Cardiac fibroblast (primary cell): ENCODE measurements at regions not wholly inside any gene's neighbourhood (a gene's known extent, or its start where the extent isn't known, plus 50 kb on each side); places are given as distances from the start of the nearest gene placed in this dataset.
"Not testable (repeated sequence)": the region's sequence is repeated elsewhere in the genome, so short reads cannot be mapped to it uniquely, and the experiment has no call there.

Source experiments
- DNase-seq, 2 donors: peaks; one replicate each; pipeline versions ENCODE4 v3.0.0 to v3.0.0-alpha.2; 2010; ENCODE audit warnings: low read depth in 2 of 2
- H3K4me3 ChIP-seq, 2 donors: replicated peaks in 1 of 2; 1 replicate in 1 of 2; 2 replicates in 1 of 2; pipeline ENCODE4 v1.5.1; 2011; ENCODE audit warnings: low read depth in 2 of 2, low read length in 2 of 2, mild to moderate bottlenecking in 2 of 2, moderate library complexity in 1 of 2
- CTCF ChIP-seq: IDR thresholded peaks from one replicate; pipeline ENCODE4 v1.5.1; 2011; ENCODE audit warnings: low read depth, mild to moderate bottlenecking, low read length, inconsistent platforms

- no peak for TF ChIP-seq CTCF
- no peak overlapping the region for H3K4me3 ChIP-seq
- no peak for DNase-seq
Measured at GRCh38 chr9:115687356-115687755, 466.2 kb upstream of the PAPPA start.

GRCh38 chr9:115689331-115689730 lies 464.3 kb upstream of the PAPPA start:
- no peak for DNase-seq
- TF ChIP-seq CTCF: no peak
- no peak overlapping the region for H3K4me3 ChIP-seq

- no peak overlapping the region for H3K4me3 ChIP-seq
- TF ChIP-seq CTCF: no peak
- peak; percentile 94 to 100 for DNase-seq
Measured at GRCh38 chr9:115690786-115691496, 462.6 kb upstream of the PAPPA start.

GRCh38 chr9:115691693-115692092 lies 461.9 kb upstream of the PAPPA start:
- no peak overlapping the region for H3K4me3 ChIP-seq
- TF ChIP-seq CTCF: no peak
- DNase-seq: peak; percentile 74 to 94

- DNase-seq: peak in 1 of 2 donors; percentile 85
- not testable (repeated sequence) for H3K4me3 ChIP-seq
Measured at GRCh38 chr9:115692868-115693267, 460.7 kb upstream of the PAPPA start.

- peak; percentile 96 to 99 for DNase-seq
- no peak overlapping the region for H3K4me3 ChIP-seq
- TF ChIP-seq CTCF: peak; percentile 41
Measured at GRCh38 chr9:115694014-115694413, 459.6 kb upstream of the PAPPA start.

- DNase-seq: peak; percentile 30 to 68
- H3K4me3 ChIP-seq: no peak overlapping the region
- TF ChIP-seq CTCF: no peak
Measured at GRCh38 chr9:115694991-115695390, 458.6 kb upstream of the PAPPA start.
